OCI-LY7 (cell line): ENCODE measurements at regions not wholly inside any gene's neighbourhood (a gene's known extent, or its start where the extent isn't known, plus 50 kb on each side); places are given as distances from the start of the nearest gene placed in this dataset.
"Not testable (repeated sequence)": the region's sequence is repeated elsewhere in the genome, so short reads cannot be mapped to it uniquely, and the experiment has no call there.

Source experiments
- BruUV-seq: library from RNA; stranded (reverse); fragments of 400-500 nt; replicated peaks from 2 replicates; lab custom pipeline; 2021; lab: Mats Ljungman, UMichigan
- CTCF ChIA-PET: fragments of 300-600 bp; sonication (Branson Sonifier 250); formaldehyde crosslinking; loops from one replicate; lab custom pipeline; 2022; ENCODE audit warnings: antibody characterized with exemption; ENCODE audit not compliant: unreplicated experiment; lab: Charles Lee
- POLR2A ChIA-PET: fragments of 300-600 bp; sonication (Branson Sonifier 250); formaldehyde crosslinking; loops from one replicate; lab custom pipeline; 2022; ENCODE audit warnings: antibody characterized with exemption; lab: Charles Lee
- DNase-seq: peaks from one replicate; pipeline ENCODE4 v3.0.0-alpha.2; 2015; ENCODE audit warnings: low spot score
- H2AFZ ChIP-seq: fragments of 200-600 bp; sonication (generic), shearing (Covaris generic); 2 replicates; pipeline ENCODE4 v1.6.1; 2014; ENCODE audit warnings: mild to moderate bottlenecking, antibody characterized with exemption, low read length, moderate library complexity
- H3K27ac ChIP-seq: fragments of 200-600 bp; sonication (generic); 2 replicates; pipeline ENCODE4 v1.5.1; 2014; ENCODE audit warnings: mixed run types, low read depth, mild to moderate bottlenecking, moderate library complexity, low read length, inconsistent platforms; ENCODE audit not compliant: poor library complexity, severe bottlenecking
- H3K36me3 ChIP-seq: fragments of 200-600 bp; sonication (generic); 2 replicates; pipeline ENCODE4 v1.6.1; 2014; ENCODE audit warnings: mild to moderate bottlenecking, antibody characterized with exemption, low read length, moderate library complexity, mixed read lengths; ENCODE audit not compliant: insufficient read depth
- H3K4me1 ChIP-seq: fragments of 200-600 bp; sonication (generic); 2 replicates; pipeline ENCODE4 v1.5.1; 2014; ENCODE audit warnings: mild to moderate bottlenecking, low read length; ENCODE audit not compliant: insufficient read depth, poor library complexity, severe bottlenecking
- H3K4me2 ChIP-seq: fragments of 200-600 bp; sonication (generic); 2 replicates; pipeline ENCODE4 v1.6.1; 2014; ENCODE audit warnings: mild to moderate bottlenecking, low read length
- H3K4me3 ChIP-seq: fragments of 200-600 bp; sonication (generic); 2 replicates; pipeline ENCODE4 v1.5.1; 2014; ENCODE audit warnings: mild to moderate bottlenecking, low read depth, low read length; ENCODE audit not compliant: poor library complexity, severe bottlenecking
- H3K79me2 ChIP-seq: fragments of 200-600 bp; sonication (generic); 2 replicates; pipeline ENCODE4 v1.6.1; 2016; ENCODE audit warnings: low read depth, mild to moderate bottlenecking, low read length, moderate library complexity, mixed read lengths; ENCODE audit not compliant: insufficient read depth
- H3K9me2 ChIP-seq: fragments of 200-600 bp; sonication (generic); 2 replicates; pipeline ENCODE4 v1.6.1; 2016; ENCODE audit warnings: mild to moderate bottlenecking, low read length, mixed read lengths; ENCODE audit not compliant: insufficient read depth
- H3K9me3 ChIP-seq: fragments of 200-600 bp; sonication (generic); 2 replicates; pipeline ENCODE4 v1.6.1; 2014; ENCODE audit warnings: mild to moderate bottlenecking, mixed run types, low read length, mixed read lengths
- H4K20me1 ChIP-seq: fragments of 200-600 bp; sonication (generic); 2 replicates; pipeline ENCODE4 v1.6.1; 2014; ENCODE audit warnings: mild to moderate bottlenecking, antibody characterized with exemption, low read length, moderate library complexity, mixed read lengths; ENCODE audit not compliant: insufficient read depth
- CTCF ChIP-seq: fragments of 200-600 bp; sonication (generic); conservative IDR thresholded peaks from 2 replicates; pipeline ENCODE4 v1.5.1; 2014; ENCODE audit warnings: mild to moderate bottlenecking, antibody characterized with exemption, low read length, moderate library complexity, mixed read lengths
- EZH2phosphoT487 ChIP-seq: fragments of 200-600 bp; sonication (generic); IDR thresholded peaks from 2 replicates; pipeline ENCODE4 v1.6.1; 2018; ENCODE audit warnings: low read depth, borderline replicate concordance, mild to moderate bottlenecking, mixed run types, antibody characterized with exemption, low read length, moderate library complexity, mixed read lengths
- intact Hi-C: fragments of 100-400 bp; cut with micrococcal nuclease; formaldehyde crosslinking; loops from one replicate; pipeline ENCODE4 v1.10.0; 2022; ENCODE audit not compliant: unreplicated experiment

- no peaks in the 10 kb centered on the region for H3K9me2 ChIP-seq
- TF ChIP-seq EZH2phosphoT487 (no peak), CTCF (no peak)
- ChIA-PET POLR2A (no interaction called here), CTCF (no interaction called here)
- no peak overlapping the region for H3K27ac ChIP-seq
- no peak overlapping the region for H3K4me3 ChIP-seq
- no peak overlapping the region for H2AFZ ChIP-seq
- no peaks in the 10 kb centered on the region for H3K9me3 ChIP-seq
- no peaks in the 10 kb centered on the region for H3K79me2 ChIP-seq
- no TSS peak for BruUV-seq
- no peak overlapping the region for H3K4me2 ChIP-seq
- intact Hi-C loops: no loop called here
- no peaks in the 10 kb centered on the region for H4K20me1 ChIP-seq
- H3K36me3 ChIP-seq: no peaks in the 10 kb centered on the region
- no peak for DNase-seq
- H3K4me1 ChIP-seq: peaks cover 35% of the 10 kb centered on the region
Observed at GRCh38 chr10:11691319-11691755, 50.8 kb upstream of the ECHDC3 start.

DNA sequence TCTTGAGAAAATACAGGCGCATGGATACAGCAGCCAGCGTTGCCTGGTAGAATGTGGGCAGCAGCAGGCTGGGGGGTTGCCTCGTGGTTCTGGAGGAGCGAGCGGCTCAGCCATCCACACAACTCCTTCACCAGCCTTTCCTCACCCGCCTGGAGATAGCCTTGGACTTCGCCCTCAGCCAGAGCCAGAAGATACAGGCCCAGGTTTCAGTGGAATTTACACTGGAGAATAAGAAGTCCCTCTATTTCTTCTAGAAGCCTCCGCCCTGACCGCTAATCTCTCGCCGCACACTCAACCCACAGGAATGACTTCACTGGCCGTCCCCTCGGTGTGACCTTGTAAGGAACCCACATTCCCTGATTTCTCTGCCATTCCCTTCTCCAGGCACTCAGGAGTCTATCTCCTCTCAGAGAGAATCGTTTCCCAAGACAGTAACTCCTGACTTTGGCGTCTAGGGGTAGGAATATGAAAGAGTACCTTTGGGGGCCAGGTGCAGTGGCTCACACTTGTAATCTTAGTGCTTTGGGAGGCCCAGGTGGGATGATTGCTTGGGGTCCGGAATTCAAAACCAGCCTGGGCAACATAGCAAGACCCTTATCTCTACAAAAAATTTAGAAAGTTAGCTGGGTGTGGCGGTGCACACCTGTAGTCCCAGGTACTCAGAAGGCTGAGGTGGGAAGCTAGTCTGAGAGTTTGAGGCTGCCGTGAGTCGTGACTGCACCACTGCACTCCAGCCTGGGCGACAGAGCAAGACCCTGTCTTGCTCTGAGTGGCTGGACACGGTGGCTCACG, 52.0 kb upstream of the ECHDC3 start:
- no peak for DNase-seq
- H3K79me2 ChIP-seq: no peaks in the 10 kb centered on the region
- no peak for TF ChIP-seq CTCF
- TF ChIP-seq EZH2phosphoT487: no peak
- H3K4me2 ChIP-seq: no peak overlapping the region
- H3K27ac ChIP-seq: no peak overlapping the region
- no peaks in the 10 kb centered on the region for H3K9me3 ChIP-seq
- H3K4me1 ChIP-seq: peaks cover 42% of the 10 kb centered on the region
- no peaks in the 10 kb centered on the region for H3K9me2 ChIP-seq
- no peaks in the 10 kb centered on the region for H3K36me3 ChIP-seq
- no peak overlapping the region for H2AFZ ChIP-seq
- no peak overlapping the region for H3K4me3 ChIP-seq
- POLR2A ChIA-PET: interaction anchor here (0.6 to 1.3 kb wide), 5 partner anchors 26 to 160 kb away, joined by 3 to 5 read pairs (median 3); no protein-coding TSS in a partner anchor
- no TSS peak for BruUV-seq
- no peaks in the 10 kb centered on the region for H4K20me1 ChIP-seq
- CTCF ChIA-PET: no interaction called here
- intact Hi-C loops: loop anchor here (10.0 kb wide), 1 partner anchor 355 kb away; the partner anchor contains the start of gene UPF2

GRCh38 chr10:11688448-11688795, 53.8 kb upstream of the ECHDC3 start:
- H3K4me3 ChIP-seq, H3K36me3 ChIP-seq, H2AFZ ChIP-seq, BruUV-seq, DNase-seq, H4K20me1 ChIP-seq, CTCF ChIA-PET, H3K9me2 ChIP-seq, H3K9me3 ChIP-seq, H3K79me2 ChIP-seq: not testable (repeated sequence)
- peaks cover 58% of the 10 kb centered on the region for H3K4me1 ChIP-seq
- intact Hi-C loops: loop anchor here (10.0 kb wide), 1 partner anchor 356 kb away; the partner anchor contains the start of gene UPF2
- peak overlapping the region; percentile 100 for H3K27ac ChIP-seq
- POLR2A ChIA-PET: interaction anchor here (0.7 to 8.4 kb wide), 4 partner anchors 10 to 454 kb away, joined by 3 to 109 read pairs (median 4); no protein-coding TSS in a partner anchor
- peak overlapping the region; percentile 79 for H3K4me2 ChIP-seq
